AG04450 (cell line): ENCODE measurements at regions not wholly inside any gene's neighbourhood (a gene's known extent, or its start where the extent isn't known, plus 50 kb on each side); places are given as distances from the start of the nearest gene placed in this dataset.
A peak's percentile ranks its signal among the peaks of the same experiment; 100 is the strongest.

Experiments
- CTCF ChIA-PET: fragments of 300-600, 350-600 bp; formaldehyde crosslinking; extraction: SDS; loops from one replicate; lab custom pipeline; 2022; ENCODE audit warnings: antibody characterized with exemption, inconsistent platforms; lab: Charles Lee
- POLR2A ChIA-PET: fragments of 350-600 bp; formaldehyde crosslinking; extraction: SDS; loops from one replicate; lab custom pipeline; 2021; ENCODE audit warnings: antibody characterized with exemption, inconsistent platforms; lab: Yijun Ruan, JAX
- DNase-seq: peaks from one replicate; pipeline ENCODE4 v3.0.0-alpha.2; 2011; ENCODE audit warnings: low read depth, low spot score
- H3K27ac ChIP-seq: one replicate; pipeline ENCODE4 v1.5.1; 2012; ENCODE audit warnings: low read depth, low read length, control low read depth
- H3K27me3 ChIP-seq: one replicate; pipeline ENCODE4 v1.6.0; 2012; ENCODE audit warnings: low read length; ENCODE audit not compliant: control insufficient read depth, insufficient read depth
- H3K4me3 ChIP-seq: 2 replicates; pipeline ENCODE4 v1.5.1; 2011; ENCODE audit warnings: mild to moderate bottlenecking, low read depth, low read length, control low read depth
- H3K9me3 ChIP-seq: 2 replicates; pipeline ENCODE4 v1.5.1; 2012; ENCODE audit warnings: low read length; ENCODE audit not compliant: control insufficient read depth, insufficient read depth
- CTCF ChIP-seq: IDR thresholded peaks from 2 replicates; pipeline ENCODE4 v1.5.1; 2011; ENCODE audit warnings: low read depth, low read length, control low read depth, inconsistent platforms

GRCh38 chr4:147012059-147012707 is 66.5 kb upstream of the TTC29 start:
- no peaks in the 10 kb centered on the region for H3K9me3 ChIP-seq
- no peak for DNase-seq
- ChIA-PET POLR2A (no interaction called here), CTCF (interaction anchor here (1.0 to 1.7 kb wide), 2 partner anchors 31 to 85 kb away, joined by 3 read pairs; no protein-coding TSS in a partner anchor)
- H3K27ac ChIP-seq, result no peak overlapping the region
- no peak overlapping the region for H3K4me3 ChIP-seq
- H3K27me3 ChIP-seq, result no peaks in the 10 kb centered on the region
- TF ChIP-seq CTCF, result no peak

GRCh38 chr4:147014946-147015345 is 69.3 kb upstream of the TTC29 start:
- ChIA-PET CTCF (interaction anchor here (1.0 to 2.8 kb wide), 3 partner anchors 12 to 852 kb away, joined by 4 to 21 read pairs (median 4); no protein-coding TSS in a partner anchor), POLR2A (no interaction called here)
- Histone ChIP-seq H3K27ac (no peak overlapping the region), H3K27me3 (no peaks in the 10 kb centered on the region), H3K4me3 (no peak overlapping the region), H3K9me3 (no peaks in the 10 kb centered on the region)
- no peak for DNase-seq
- TF ChIP-seq CTCF, result no peak

- no peak overlapping the region for H3K4me3 ChIP-seq
- CTCF ChIA-PET, result interaction anchor here (1.0 to 2.8 kb wide), 3 partner anchors 11 to 851 kb away, joined by 4 to 21 read pairs (median 4); no protein-coding TSS in a partner anchor
Measured at GRCh38 chr4:147015491-147015890, 69.8 kb upstream of the TTC29 start.

GRCh38 chr4:147017081-147017480 is 71.4 kb upstream of the TTC29 start:
- DNase-seq, result no peak
- POLR2A ChIA-PET, result no interaction called here
- Histone ChIP-seq H3K9me3 (no peaks in the 10 kb centered on the region), H3K4me3 (no peak overlapping the region), H3K27me3 (no peaks in the 10 kb centered on the region), H3K27ac (no peak overlapping the region)
- TF ChIP-seq CTCF, result no peak
- CTCF ChIA-PET, result interaction anchor here (1.0 to 5.9 kb wide), 4 partner anchors 77 to 573 kb away, joined by 6 to 148 read pairs (median 35); no protein-coding TSS in a partner anchor

More at GRCh38 chr4:147015491-147015890, 69.8 kb upstream of the TTC29 start:
- no peaks in the 10 kb centered on the region for H3K9me3 ChIP-seq
- no peaks in the 10 kb centered on the region for H3K27me3 ChIP-seq
- no peak for DNase-seq
- TF ChIP-seq CTCF, result no peak
- POLR2A ChIA-PET, result no interaction called here
- H3K27ac ChIP-seq, result no peak overlapping the region

- peak; percentile 13 for DNase-seq
- H3K27ac ChIP-seq, result no peak overlapping the region
- CTCF ChIA-PET, result interaction anchor here (0.6 to 5.9 kb wide), 32 partner anchors 8 to 848 kb away, joined by 3 to 148 read pairs (median 4); partner anchors contain the start of gene TMEM184C
- H3K4me3 ChIP-seq, result no peak overlapping the region
- H3K27me3 ChIP-seq, result no peaks in the 10 kb centered on the region
- H3K9me3 ChIP-seq, result no peaks in the 10 kb centered on the region
- TF ChIP-seq CTCF, result peak; percentile 69
- POLR2A ChIA-PET, result interaction anchor here (0.8 kb wide), 1 partner anchor 50 kb away, joined by 3 read pairs; no protein-coding TSS in a partner anchor
Measured at GRCh38 chr4:147019091-147019490, 73.4 kb upstream of the TTC29 start.
